ENCODE measurements at regions not wholly inside any gene's neighbourhood (a gene's known extent, or its start where the extent isn't known, plus 50 kb on each side); places are given as distances from the start of the nearest gene placed in this dataset.

DNA sequence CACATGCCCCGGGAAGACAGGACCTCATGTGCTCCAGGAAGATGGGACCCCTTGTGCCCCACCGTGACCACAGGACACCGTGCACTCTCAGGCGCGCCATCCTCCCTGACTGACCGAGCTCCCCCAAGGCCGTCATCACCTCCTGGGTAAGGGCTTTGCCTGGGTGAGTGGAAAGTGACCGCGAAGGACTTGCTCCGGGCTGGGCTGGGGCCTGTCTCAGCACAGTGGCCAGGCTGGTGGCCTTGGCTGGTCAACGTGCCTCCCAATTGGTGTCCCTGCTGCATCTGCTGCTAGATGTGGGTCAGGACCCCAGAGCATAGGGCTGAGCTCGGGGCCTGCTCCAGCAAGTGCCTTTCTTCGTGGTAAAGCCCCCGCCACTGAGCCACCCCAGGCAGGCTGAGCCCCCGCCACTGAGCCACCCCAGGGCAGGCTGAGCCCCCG is 69.7 kb upstream of the CTDP1 start:
- no peak for DNase-seq (ENCODE audit: low spot score)

- DNase-seq (ENCODE audit: low spot score), result no peak
Observed at GRCh38 chr18:79610461-79611039, 69.1 kb upstream of the CTDP1 start.

DNA sequence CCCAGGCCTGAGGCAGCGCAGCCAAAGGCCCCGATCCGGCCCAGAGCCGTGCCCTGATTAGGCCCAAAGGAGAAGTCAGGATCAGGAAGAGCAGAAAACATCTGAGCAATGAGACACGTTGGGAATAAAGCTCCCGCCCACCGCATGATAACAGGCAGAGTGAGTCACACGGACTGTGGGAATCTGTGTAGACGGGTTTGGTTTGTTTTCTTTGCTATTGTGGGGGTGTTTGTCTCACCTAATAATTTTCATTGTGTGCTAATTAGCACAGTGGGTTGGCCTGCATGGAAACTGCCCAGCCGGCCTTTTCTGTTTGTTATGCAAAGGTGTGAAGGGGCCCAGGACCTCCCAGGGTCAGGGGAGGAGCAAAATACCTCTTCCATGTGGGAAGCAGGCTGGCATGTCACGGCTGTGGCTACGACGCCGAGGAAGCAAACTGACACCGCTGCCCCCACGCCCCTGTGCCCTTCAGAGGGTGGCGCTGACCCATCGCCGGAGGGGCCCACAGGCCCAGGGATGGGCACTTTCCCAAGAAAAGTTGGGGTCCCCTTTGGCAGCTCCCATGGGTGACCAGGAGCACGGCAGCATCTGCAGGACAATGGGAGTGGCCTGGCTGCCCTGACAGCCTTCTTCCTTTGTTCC is 68.4 kb upstream of the CTDP1 start:
- no peak for DNase-seq (ENCODE audit: low spot score)

GRCh38 chr18:79612291-79613108 is 67.1 kb upstream of the CTDP1 start:
- DNase-seq (ENCODE audit: low spot score), result no peak

GRCh38 chr18:79613186-79613931 is 66.2 kb upstream of the CTDP1 start:
- DNase-seq (ENCODE audit: low spot score), result no peak

- no peak for DNase-seq (ENCODE audit: low spot score)
Observed at GRCh38 chr18:79614211-79614955, 65.2 kb upstream of the CTDP1 start.

- DNase-seq (ENCODE audit: low spot score), result no peak
Observed at GRCh38 chr18:79615091-79615490, 64.5 kb upstream of the CTDP1 start.

- no peak for DNase-seq (ENCODE audit: low spot score)
Observed at GRCh38 chr18:79615586-79615985, 64.0 kb upstream of the CTDP1 start.

- DNase-seq (ENCODE audit: low spot score), result no peak
Observed at GRCh38 chr18:79616651-79617510, 62.7 kb upstream of the CTDP1 start.

GRCh38 chr18:79617511-79618500 is 61.8 kb upstream of the CTDP1 start:
- DNase-seq (ENCODE audit: low spot score), result no peak

GRCh38 chr18:79620576-79621165 is 58.9 kb upstream of the CTDP1 start:
- no peak for DNase-seq (ENCODE audit: low spot score)

- no peak for DNase-seq (ENCODE audit: low spot score)
Observed at GRCh38 chr18:79621501-79621900, 58.1 kb upstream of the CTDP1 start.

- DNase-seq (ENCODE audit: low spot score), result no peak
Observed at GRCh38 chr18:79622004-79622403, 57.6 kb upstream of the CTDP1 start.

DNA sequence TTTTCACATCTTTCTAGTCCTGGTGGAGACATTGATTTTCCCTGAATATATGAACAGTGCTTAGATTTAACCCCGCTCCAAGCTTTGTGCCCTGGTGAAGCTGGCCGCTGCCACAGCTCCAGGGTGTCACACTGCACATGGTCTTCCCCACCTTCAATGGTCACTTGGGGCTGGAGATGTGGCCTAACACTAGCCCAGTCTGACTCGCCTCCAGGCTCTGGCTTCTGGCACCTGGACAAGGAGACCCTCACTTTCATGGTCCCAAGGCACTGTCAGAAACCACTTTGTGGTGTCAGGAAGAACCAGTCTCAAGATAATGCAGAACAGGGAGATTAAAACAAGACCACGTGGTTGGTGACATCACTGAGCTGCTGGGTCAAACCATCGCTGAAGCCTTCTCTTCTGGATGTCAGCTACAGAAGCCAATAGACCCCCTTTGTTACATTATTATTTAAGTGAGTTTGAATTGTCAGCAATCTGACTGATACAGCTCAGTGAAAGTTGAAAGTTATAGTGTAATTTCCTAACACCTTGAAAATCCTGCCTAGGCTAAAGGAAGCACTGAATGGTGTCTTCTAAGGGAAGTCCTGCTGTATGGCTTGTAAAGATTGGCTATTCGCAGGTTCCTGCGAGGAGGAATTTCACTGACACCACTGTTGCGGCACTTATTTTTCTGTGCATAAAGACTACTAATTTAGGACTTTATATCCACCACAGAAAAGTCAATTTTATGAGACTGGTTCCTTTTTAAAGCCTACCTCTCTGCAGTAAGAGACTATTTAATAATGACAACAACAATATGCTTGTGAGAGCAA is 55.0 kb upstream of the CTDP1 start:
- peak; percentile 40 for DNase-seq (ENCODE audit: low spot score)

- peak; percentile 88 for DNase-seq (ENCODE audit: low spot score)
Observed at GRCh38 chr18:79625195-79625923, 54.2 kb upstream of the CTDP1 start.

DNA sequence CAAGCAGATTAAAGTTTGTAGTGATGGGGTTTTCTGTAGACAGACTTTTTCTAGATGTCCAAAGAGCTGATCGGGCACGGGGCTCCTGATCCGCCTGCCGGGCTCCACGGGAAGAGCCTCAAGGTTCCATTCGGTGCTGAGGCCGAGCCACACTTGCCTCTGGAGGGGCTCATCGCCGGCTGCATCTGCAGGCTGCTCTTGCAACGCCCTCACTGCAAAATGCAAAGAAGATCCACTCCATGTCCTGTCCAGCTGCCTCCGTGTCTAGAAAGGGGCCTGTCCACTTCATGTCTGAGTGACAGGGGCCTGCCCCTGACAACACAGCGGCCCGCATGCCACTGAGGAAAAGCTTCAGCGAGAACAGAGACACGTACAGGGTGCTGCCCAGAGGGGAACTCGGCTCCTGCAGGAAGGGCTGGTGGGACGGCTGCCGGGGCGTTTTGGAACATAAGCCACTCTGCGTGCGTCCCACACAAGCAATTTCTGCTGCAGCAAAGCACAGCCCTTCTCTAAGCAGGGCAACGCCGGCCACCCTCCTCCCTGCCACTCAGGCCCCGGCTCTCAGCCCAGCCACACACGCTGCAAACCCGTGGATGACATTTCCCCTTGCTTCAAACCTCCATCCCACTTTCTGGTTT is 53.6 kb upstream of the CTDP1 start:
- DNase-seq (ENCODE audit: low spot score), result no peak

Data from NAMALWA (cell line).